ENCODE measurements at regions not wholly inside any gene's neighbourhood (a gene's known extent, or its start where the extent isn't known, plus 50 kb on each side); places are given as distances from the start of the nearest gene placed in this dataset.

DNA sequence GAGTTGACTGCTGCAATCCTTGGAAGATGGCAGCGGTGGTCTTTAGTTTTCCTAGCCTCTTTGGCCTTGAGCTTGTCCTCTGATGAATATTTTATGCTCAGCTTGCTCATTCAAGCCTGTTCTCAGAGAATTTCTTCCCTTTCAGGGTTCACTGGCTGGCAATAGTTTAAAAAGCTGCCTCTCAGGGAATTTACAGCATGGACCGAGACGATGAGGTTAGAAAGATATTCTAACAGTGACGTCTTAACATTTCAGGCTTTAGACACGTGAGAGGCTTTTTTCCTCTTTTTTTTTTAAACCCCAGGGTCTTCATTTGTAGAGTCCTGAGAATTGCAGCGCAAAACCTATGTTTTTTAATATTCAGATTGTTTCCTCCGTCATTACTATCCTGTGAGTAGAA, 120.3 kb upstream of the CLSTN2 start:
- TF ChIP-seq YY1 (tag by site-specific recombination; IDR thresholded peaks at IDR 0.05) = no peak
- TF ChIP-seq ZNF530 (tag by site-specific recombination; IDR thresholded peaks at IDR 0.05; ENCODE audit: low read depth) = no peak
- TF ChIP-seq, protein P1, sequence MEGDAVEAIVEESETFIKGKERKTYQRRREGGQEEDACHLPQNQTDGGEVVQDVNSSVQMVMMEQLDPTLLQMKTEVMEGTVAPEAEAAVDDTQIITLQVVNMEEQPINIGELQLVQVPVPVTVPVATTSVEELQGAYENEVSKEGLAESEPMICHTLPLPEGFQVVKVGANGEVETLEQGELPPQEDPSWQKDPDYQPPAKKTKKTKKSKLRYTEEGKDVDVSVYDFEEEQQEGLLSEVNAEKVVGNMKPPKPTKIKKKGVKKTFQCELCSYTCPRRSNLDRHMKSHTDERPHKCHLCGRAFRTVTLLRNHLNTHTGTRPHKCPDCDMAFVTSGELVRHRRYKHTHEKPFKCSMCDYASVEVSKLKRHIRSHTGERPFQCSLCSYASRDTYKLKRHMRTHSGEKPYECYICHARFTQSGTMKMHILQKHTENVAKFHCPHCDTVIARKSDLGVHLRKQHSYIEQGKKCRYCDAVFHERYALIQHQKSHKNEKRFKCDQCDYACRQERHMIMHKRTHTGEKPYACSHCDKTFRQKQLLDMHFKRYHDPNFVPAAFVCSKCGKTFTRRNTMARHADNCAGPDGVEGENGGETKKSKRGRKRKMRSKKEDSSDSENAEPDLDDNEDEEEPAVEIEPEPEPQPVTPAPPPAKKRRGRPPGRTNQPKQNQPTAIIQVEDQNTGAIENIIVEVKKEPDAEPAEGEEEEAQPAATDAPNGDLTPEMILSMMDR (tag by site-specific recombination; IDR thresholded peaks at IDR 0.05) = no peak

Measured in HEK293 (cell line).